Endodermal cell (in vitro differentiated cells): ENCODE measurements at regions not wholly inside any gene's neighbourhood (a gene's known extent, or its start where the extent isn't known, plus 50 kb on each side); places are given as distances from the start of the nearest gene placed in this dataset.

Experiments
- DNase-seq: peaks from one replicate; pipeline ENCODE4 v3.0.0-alpha.2; 2017
- H3K27ac ChIP-seq: 2 replicates; pipeline ENCODE4 v1.5.1; 2013; ENCODE audit warnings: mild to moderate bottlenecking, low read depth, low read length, moderate library complexity
- H3K27me3 ChIP-seq: 2 replicates; pipeline ENCODE4 v1.6.1; 2013; ENCODE audit warnings: mild to moderate bottlenecking, low read length, moderate library complexity; ENCODE audit not compliant: insufficient read depth, control insufficient read depth, poor library complexity, severe bottlenecking
- H3K36me3 ChIP-seq: 2 replicates; pipeline ENCODE4 v1.7.0; 2013; ENCODE audit warnings: mild to moderate bottlenecking, low read length, moderate library complexity; ENCODE audit not compliant: control insufficient read depth, insufficient read depth
- H3K4me1 ChIP-seq: one replicate; pipeline ENCODE4 v1.7.0; 2013; ENCODE audit warnings: low read length; ENCODE audit not compliant: control insufficient read depth, insufficient read depth
- H3K4me3 ChIP-seq: 2 replicates; pipeline ENCODE4 v1.5.1; 2013; ENCODE audit warnings: mild to moderate bottlenecking, low read length, moderate library complexity
- H3K9ac ChIP-seq: 2 replicates; pipeline ENCODE4 v1.6.1; 2013; ENCODE audit warnings: mild to moderate bottlenecking, low read length, moderate library complexity; ENCODE audit not compliant: poor library complexity, severe bottlenecking; ENCODE audit errors: extremely low read depth
- H3K9me3 ChIP-seq: 2 replicates; pipeline ENCODE4 v1.6.1; 2013; ENCODE audit warnings: mild to moderate bottlenecking, low read length, moderate library complexity; ENCODE audit not compliant: control insufficient read depth
- H3K27ac Mint-ChIP-seq: 2 replicates; pipeline ENCODE4 v1.8.0; 2020; ENCODE audit warnings: mixed read lengths
- H3K27me3 Mint-ChIP-seq: 2 replicates; pipeline ENCODE4 v1.8.0; 2021; ENCODE audit warnings: mild to moderate bottlenecking, mixed read lengths; ENCODE audit not compliant: insufficient read depth
- H3K36me3 Mint-ChIP-seq: 2 replicates; pipeline ENCODE4 v1.8.0; 2020; ENCODE audit warnings: low read depth, mixed read lengths
- H3K4me1 Mint-ChIP-seq: 2 replicates; pipeline ENCODE4 v1.8.0; 2020; ENCODE audit warnings: mixed read lengths
- H3K4me3 Mint-ChIP-seq: 2 replicates; pipeline ENCODE4 v1.8.0; 2020; ENCODE audit warnings: mild to moderate bottlenecking, moderate library complexity, mixed read lengths
- H3K9me3 Mint-ChIP-seq: 2 replicates; pipeline ENCODE4 v1.8.0; 2020; ENCODE audit warnings: mild to moderate bottlenecking, mixed read lengths
- WGBS, 2 experiments: methylation state at CpG; one replicate each; pipeline versions ENCODE4 v1.1.5 to v1.1.7; 2013; ENCODE audit warnings: missing lambda C conversion rate in 2 of 2, mixed read lengths in 1 of 2; ENCODE audit not compliant: insufficient coverage in 1 of 2, insufficient read length in 1 of 2; 5-methylcytosine and 5-hydroxymethylcytosine counted together
- TF ChIP-seq, protein P1 (sequence below): fragments of 200-600 bp; sonication (generic); conservative IDR thresholded peaks from 2 replicates; pipeline ENCODE4 v1.5.0; 2021; ENCODE audit warnings: antibody characterized with exemption, mild to moderate bottlenecking

DNA sequence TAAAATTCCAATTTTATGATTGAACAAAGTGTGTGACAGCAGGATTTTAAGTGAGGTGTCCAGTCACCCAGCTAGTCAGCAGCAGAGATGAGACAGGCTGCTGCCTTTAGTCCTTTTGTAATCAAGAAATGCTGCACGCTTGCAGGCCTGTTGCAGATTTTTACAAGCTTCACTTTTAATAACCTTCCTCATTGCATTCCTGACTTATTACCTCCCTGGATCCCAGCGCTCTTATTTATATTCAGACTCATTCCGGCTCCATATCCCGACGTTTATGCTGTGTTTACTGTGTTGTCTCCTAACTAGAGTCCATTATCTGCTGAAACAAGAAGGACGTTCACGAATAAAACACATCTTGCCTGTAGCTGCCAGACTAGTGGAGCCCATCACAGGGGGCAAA is 442.5 kb upstream of the KLHL29 start:
- no peak for DNase-seq
- H3K27ac Mint-ChIP-seq, result no peak overlapping the region
- no peaks in the 10 kb centered on the region for H3K36me3 ChIP-seq
- peaks cover 2% of the 10 kb centered on the region for H3K4me1 Mint-ChIP-seq
- no peak overlapping the region for H3K9ac ChIP-seq
- H3K36me3 Mint-ChIP-seq, result no peaks in the 10 kb centered on the region
- no peak overlapping the region for H3K27ac ChIP-seq
- H3K27me3 ChIP-seq, result peaks cover 5% of the 10 kb centered on the region
- WGBS, 2 experiments, result 92 to 96% methylated on average over 6 to 7 of the region's 7 CpGs
- no peak overlapping the region for H3K4me3 ChIP-seq
- H3K9me3 Mint-ChIP-seq, result no peaks in the 10 kb centered on the region
- H3K4me3 Mint-ChIP-seq, result no peak overlapping the region
- no peaks in the 10 kb centered on the region for H3K4me1 ChIP-seq
- no peaks in the 10 kb centered on the region for H3K9me3 ChIP-seq
- TF ChIP-seq, protein P1, sequence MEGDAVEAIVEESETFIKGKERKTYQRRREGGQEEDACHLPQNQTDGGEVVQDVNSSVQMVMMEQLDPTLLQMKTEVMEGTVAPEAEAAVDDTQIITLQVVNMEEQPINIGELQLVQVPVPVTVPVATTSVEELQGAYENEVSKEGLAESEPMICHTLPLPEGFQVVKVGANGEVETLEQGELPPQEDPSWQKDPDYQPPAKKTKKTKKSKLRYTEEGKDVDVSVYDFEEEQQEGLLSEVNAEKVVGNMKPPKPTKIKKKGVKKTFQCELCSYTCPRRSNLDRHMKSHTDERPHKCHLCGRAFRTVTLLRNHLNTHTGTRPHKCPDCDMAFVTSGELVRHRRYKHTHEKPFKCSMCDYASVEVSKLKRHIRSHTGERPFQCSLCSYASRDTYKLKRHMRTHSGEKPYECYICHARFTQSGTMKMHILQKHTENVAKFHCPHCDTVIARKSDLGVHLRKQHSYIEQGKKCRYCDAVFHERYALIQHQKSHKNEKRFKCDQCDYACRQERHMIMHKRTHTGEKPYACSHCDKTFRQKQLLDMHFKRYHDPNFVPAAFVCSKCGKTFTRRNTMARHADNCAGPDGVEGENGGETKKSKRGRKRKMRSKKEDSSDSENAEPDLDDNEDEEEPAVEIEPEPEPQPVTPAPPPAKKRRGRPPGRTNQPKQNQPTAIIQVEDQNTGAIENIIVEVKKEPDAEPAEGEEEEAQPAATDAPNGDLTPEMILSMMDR, result no peak
- peaks cover 10% of the 10 kb centered on the region for H3K27me3 Mint-ChIP-seq

DNA sequence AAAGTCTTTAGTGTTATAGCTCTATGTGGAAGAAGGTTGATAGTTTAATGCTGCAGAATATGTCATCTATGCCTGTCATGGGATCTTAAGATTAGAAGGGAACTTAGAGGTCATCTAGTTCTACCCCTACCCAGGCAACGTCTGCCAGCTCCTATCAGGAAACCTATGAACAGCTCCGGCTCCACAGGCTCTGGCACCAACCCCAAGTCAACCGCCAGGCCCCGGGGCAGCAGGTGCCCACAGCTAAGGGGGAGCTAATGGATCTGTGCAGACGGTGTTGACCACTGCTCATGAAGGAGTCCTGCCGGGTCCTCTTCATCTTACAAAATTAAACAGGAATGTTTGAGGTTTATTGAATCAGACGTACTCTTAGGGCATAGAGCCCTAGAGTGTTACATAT is 440.8 kb upstream of the KLHL29 start:
- Histone ChIP-seq H3K9ac (no peak overlapping the region), H3K4me1 (no peaks in the 10 kb centered on the region), H3K27ac (no peak overlapping the region), H3K4me3 (no peak overlapping the region), H3K27me3 (peaks cover 22% of the 10 kb centered on the region), H3K36me3 (no peaks in the 10 kb centered on the region), H3K9me3 (no peaks in the 10 kb centered on the region)
- DNase-seq, result no peak
- WGBS, 2 experiments, result 98 to 100% methylated on average over 4 to 7 of the region's 7 CpGs
- H3K9me3 Mint-ChIP-seq, result no peaks in the 10 kb centered on the region
- no peaks in the 10 kb centered on the region for H3K36me3 Mint-ChIP-seq
- peaks cover 25% of the 10 kb centered on the region for H3K27me3 Mint-ChIP-seq
- TF ChIP-seq, protein P1, result no peak
- H3K4me1 Mint-ChIP-seq, result peaks cover 2% of the 10 kb centered on the region
- H3K27ac Mint-ChIP-seq, result no peak overlapping the region
- H3K4me3 Mint-ChIP-seq, result no peak overlapping the region

DNA sequence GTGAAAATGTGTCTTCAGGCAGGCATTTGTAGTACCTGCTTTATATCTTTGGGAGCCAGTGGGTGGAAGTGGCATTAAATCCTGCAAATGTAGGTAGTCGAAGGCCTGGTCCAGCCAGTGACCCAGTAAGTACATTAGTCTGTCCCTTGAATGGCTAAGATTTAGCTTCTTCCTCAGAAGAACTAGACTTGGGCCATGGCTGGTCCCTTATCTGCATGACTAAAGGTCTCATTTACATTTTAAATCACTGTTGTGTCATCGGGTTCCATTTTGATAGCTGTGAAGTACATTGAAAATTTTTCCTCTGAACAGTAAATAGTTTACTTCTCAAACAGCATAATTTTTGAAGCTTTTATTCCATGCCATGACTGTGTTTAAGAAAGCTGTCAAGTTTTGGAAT is 438.4 kb upstream of the KLHL29 start:
- WGBS, 2 experiments, result 89 to 100% methylated on average over 1 to 2 of the region's 2 CpGs
- Histone ChIP-seq H3K4me1 (no peaks in the 10 kb centered on the region), H3K27me3 (peaks cover 36% of the 10 kb centered on the region), H3K9ac (no peak overlapping the region), H3K36me3 (no peaks in the 10 kb centered on the region), H3K27ac (no peak overlapping the region), H3K9me3 (no peaks in the 10 kb centered on the region), H3K4me3 (no peak overlapping the region)
- no peak for DNase-seq
- Mint-ChIP-seq H3K27ac (no peak overlapping the region), H3K36me3 (no peaks in the 10 kb centered on the region), H3K9me3 (no peaks in the 10 kb centered on the region), H3K4me1 (peaks cover 6% of the 10 kb centered on the region), H3K27me3 (peaks cover 36% of the 10 kb centered on the region), H3K4me3 (no peak overlapping the region)
- TF ChIP-seq, protein P1, result no peak
